ENCODE measurements at regions not wholly inside any gene's neighbourhood (a gene's known extent, or its start where the extent isn't known, plus 50 kb on each side); places are given as distances from the start of the nearest gene placed in this dataset.

- ATAC-seq (no peak), FAIRE-seq (no peak), DNase-seq (ENCODE audit: low read depth, low spot score) (no peak)
- H3K9me3 ChIP-seq (replicated peaks; ENCODE audit: control insufficient read depth, insufficient read depth, low read length), result no peaks in the 10 kb centered on the region; the same call in 2 of the 3 replicates
- no TSS peak for BruUV-seq (replicated peaks)
- intact Hi-C loops (cut with micrococcal nuclease; ENCODE audit: unreplicated experiment), result no loop called here
- RAD21 ChIA-PET (ENCODE audit: unreplicated experiment), result no interaction called here
- H3K36me3 ChIP-seq (ENCODE audit: control insufficient read depth in 2 of 2, insufficient read depth in 2 of 2, low read length in 1 of 2), result no peaks in the 10 kb centered on the region; a peak in 1 of 4 replicates
- H3K9ac ChIP-seq (ENCODE audit: control insufficient read depth, insufficient read depth, low read length), result no peak overlapping the region
- CTCF ChIA-PET, result interaction anchor here (1.7 kb wide), 1 partner anchor 10 kb away, joined by 5 read pairs; no protein-coding TSS in a partner anchor
- in situ Hi-C loops (cut with MboI), result no loop called here
- no peak overlapping the region for H2AFZ ChIP-seq (ENCODE audit: control insufficient read depth, low read depth, low read length)
- no peak for TF ChIP-seq MEF2A (IDR thresholded peaks at IDR 0.05; ENCODE audit: insufficient read depth, low read depth, low read length)
- no peak for TF ChIP-seq HSF1 (IDR thresholded peaks at IDR 0.05; ENCODE audit: low read depth, low read length)
- no peak for TF ChIP-seq ATF7 (IDR thresholded peaks at IDR 0.05; ENCODE audit: low read depth)
- no peak for TF ChIP-seq ASH2L (IDR thresholded peaks at IDR 0.05; ENCODE audit: borderline replicate concordance, low read depth)
- H3K27ac ChIP-seq (ENCODE audit: control insufficient read depth, insufficient read depth), result no peak overlapping the region
- no peaks in the 10 kb centered on the region for H3K4me1 ChIP-seq (ENCODE audit: control insufficient read depth, insufficient read depth, low read length)
- SMC1A ChIA-PET (ENCODE audit: uncharacterized antibody, unreplicated experiment), result interaction anchor here (1.1 to 1.6 kb wide), 2 partner anchors 9 to 10 kb away, joined by 3 to 6 read pairs; no protein-coding TSS in a partner anchor
- no peak overlapping the region for H3K4me3 ChIP-seq
- no peaks in the 10 kb centered on the region for H3K79me2 ChIP-seq (ENCODE audit: control insufficient read depth, insufficient read depth, low read length)
- POLR2A ChIA-PET, result no interaction called here
- no peak overlapping the region for H3K4me2 ChIP-seq (ENCODE audit: control insufficient read depth, insufficient read depth)
- WGBS (ENCODE audit: insufficient coverage, insufficient replicate concordance, low lambda C conversion rate, missing lambda C conversion rate), result 35% methylated on average over 6 of the region's 6 CpGs
- H3K27me3 ChIP-seq (replicated peaks in 1 of 2; ENCODE audit: control insufficient read depth in 2 of 2, insufficient read depth in 2 of 2, low read length in 1 of 2), result no peaks in the 10 kb centered on the region
- H4K20me1 ChIP-seq (ENCODE audit: control insufficient read depth, insufficient read depth), result no peaks in the 10 kb centered on the region
Measured at GRCh38 chr20:48040491-48040890, 255.2 kb upstream of the SULF2 start.

GRCh38 chr20:48040051-48040450 lies 254.8 kb upstream of the SULF2 start:
- SMC1A ChIA-PET (ENCODE audit: uncharacterized antibody, unreplicated experiment), result interaction anchor here (1.1 to 1.6 kb wide), 2 partner anchors 9 to 10 kb away, joined by 3 to 6 read pairs; no protein-coding TSS in a partner anchor
- in situ Hi-C loops (cut with MboI), result no loop called here
- no peak for ATAC-seq

More at GRCh38 chr20:48040051-48040450, 254.8 kb upstream of the SULF2 start:
- no peaks in the 10 kb centered on the region; a peak in 1 of 4 replicates for H3K36me3 ChIP-seq (ENCODE audit: control insufficient read depth in 2 of 2, insufficient read depth in 2 of 2, low read length in 1 of 2)
- H3K4me3 ChIP-seq, result no peak overlapping the region
- H3K27ac ChIP-seq (ENCODE audit: control insufficient read depth, insufficient read depth), result no peak overlapping the region
- no peak for TF ChIP-seq ASH2L (IDR thresholded peaks at IDR 0.05; ENCODE audit: borderline replicate concordance, low read depth)
- TF ChIP-seq NFYB (IDR thresholded peaks at IDR 0.05; ENCODE audit: insufficient read depth, low read depth, low read length), result no peak
- TF ChIP-seq REST (IDR thresholded peaks at IDR 0.05; ENCODE audit: low read depth, low read length), result no peak
- TF ChIP-seq SIX5 (IDR thresholded peaks at IDR 0.05; ENCODE audit: low read depth, low read length, severe bottlenecking), result no peak
- no peak for TF ChIP-seq SREBF1 (IDR thresholded peaks at IDR 0.05; ENCODE audit: low read length)
- TF ChIP-seq E4F1 (IDR thresholded peaks at IDR 0.05; ENCODE audit: borderline replicate concordance, partially characterized antibody), result no peak
- no peak for TF ChIP-seq NR2F1 (conservative IDR thresholded peaks at IDR 0.05)
- no peak overlapping the region for H3K4me2 ChIP-seq (ENCODE audit: control insufficient read depth, insufficient read depth)
- H3K79me2 ChIP-seq (ENCODE audit: control insufficient read depth, insufficient read depth, low read length), result no peaks in the 10 kb centered on the region
- RAD21 ChIA-PET (ENCODE audit: unreplicated experiment), result no interaction called here
- POLR2A ChIA-PET, result no interaction called here
- H4K20me1 ChIP-seq (ENCODE audit: control insufficient read depth, insufficient read depth), result no peaks in the 10 kb centered on the region
- no TSS peak for BruUV-seq (replicated peaks)
- WGBS (ENCODE audit: insufficient coverage, insufficient replicate concordance, low lambda C conversion rate, missing lambda C conversion rate), result 39% methylated on average over 7 of the region's 7 CpGs
- FAIRE-seq (no peak), DNase-seq (ENCODE audit: low read depth, low spot score) (no peak)
- H3K9ac ChIP-seq (ENCODE audit: control insufficient read depth, insufficient read depth, low read length), result no peak overlapping the region
- no peak overlapping the region for H2AFZ ChIP-seq (ENCODE audit: control insufficient read depth, low read depth, low read length)
- no peaks in the 10 kb centered on the region for H3K4me1 ChIP-seq (ENCODE audit: control insufficient read depth, insufficient read depth, low read length)
- intact Hi-C loops (cut with micrococcal nuclease; ENCODE audit: unreplicated experiment), result no loop called here
- CTCF ChIA-PET, result interaction anchor here (1.7 kb wide), 1 partner anchor 10 kb away, joined by 5 read pairs; no protein-coding TSS in a partner anchor
- H3K27me3 ChIP-seq (replicated peaks in 1 of 2; ENCODE audit: control insufficient read depth in 2 of 2, insufficient read depth in 2 of 2, low read length in 1 of 2), result no peaks in the 10 kb centered on the region
- no peaks in the 10 kb centered on the region; the same call in 2 of the 3 replicates for H3K9me3 ChIP-seq (replicated peaks; ENCODE audit: control insufficient read depth, insufficient read depth, low read length)
